ENCODE measurements at regions not wholly inside any gene's neighbourhood (a gene's known extent, or its start where the extent isn't known, plus 50 kb on each side); places are given as distances from the start of the nearest gene placed in this dataset.

DNA sequence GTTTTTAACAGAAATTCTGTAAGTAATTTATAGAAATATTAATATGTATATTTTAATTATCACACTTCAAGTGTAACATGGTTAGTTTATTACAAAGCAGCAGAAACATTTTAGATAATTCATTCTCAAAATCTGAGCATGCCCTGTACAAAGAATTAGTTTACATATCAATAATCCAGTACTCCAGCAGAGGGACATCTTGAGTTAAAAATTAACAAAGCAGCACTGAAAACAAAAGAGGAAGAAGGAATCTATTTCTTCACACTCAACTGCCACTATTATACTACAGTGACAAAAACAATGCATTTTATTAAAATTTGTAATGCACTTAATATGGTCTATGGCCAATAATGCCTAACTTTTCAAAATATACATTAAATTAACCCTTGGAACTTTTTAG is 179.1 kb upstream of the KLHL4 start:
- DNase-seq (ENCODE audit: low read depth), result peak; percentile 20
- TF ChIP-seq CTCF (IDR thresholded peaks at IDR 0.05; ENCODE audit: insufficient read depth, low read depth, low read length), result peak; percentile 35
- no peak overlapping the region for H3K4me3 ChIP-seq (ENCODE audit: low read depth, low read length)

GRCh38 chrX:87370865-87371264 is 146.7 kb upstream of the KLHL4 start:
- no peak for DNase-seq (ENCODE audit: low read depth)
- TF ChIP-seq CTCF (IDR thresholded peaks at IDR 0.05; ENCODE audit: insufficient read depth, low read depth, low read length), result no peak
- H3K4me3 ChIP-seq (ENCODE audit: low read depth, low read length), result no peak overlapping the region

- no peak for DNase-seq (ENCODE audit: low read depth)
- TF ChIP-seq CTCF (IDR thresholded peaks at IDR 0.05; ENCODE audit: insufficient read depth, low read depth, low read length), result no peak
- no peak overlapping the region for H3K4me3 ChIP-seq (ENCODE audit: low read depth, low read length)
Observed at GRCh38 chrX:87374324-87374723, 143.3 kb upstream of the KLHL4 start.

DNA sequence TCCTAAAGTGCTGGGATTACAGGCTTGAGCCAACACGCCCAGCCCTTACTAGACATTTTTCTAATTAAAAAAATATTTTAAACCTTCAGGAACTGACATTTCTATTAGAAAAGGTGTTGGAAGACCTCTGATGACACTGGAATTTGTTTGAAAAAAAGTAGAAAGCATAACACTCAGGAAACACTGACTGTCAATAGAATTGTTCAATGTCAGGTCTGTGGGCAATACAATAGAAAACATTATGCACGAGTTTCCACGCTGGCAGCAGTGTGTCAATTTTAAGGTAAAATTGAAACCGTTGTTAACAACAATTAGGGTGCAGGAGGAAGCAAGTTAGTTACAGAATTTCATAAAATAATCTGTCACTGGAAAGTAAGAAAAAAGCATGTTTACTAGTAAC is 140.7 kb upstream of the KLHL4 start:
- no peak overlapping the region for H3K4me3 ChIP-seq (ENCODE audit: low read depth, low read length)
- no peak for DNase-seq (ENCODE audit: low read depth)
- no peak for TF ChIP-seq CTCF (IDR thresholded peaks at IDR 0.05; ENCODE audit: insufficient read depth, low read depth, low read length)

GRCh38 chrX:87388381-87388780 is 129.2 kb upstream of the KLHL4 start:
- no peak for TF ChIP-seq CTCF (IDR thresholded peaks at IDR 0.05; ENCODE audit: insufficient read depth, low read depth, low read length)
- no peak for DNase-seq (ENCODE audit: low read depth)
- H3K4me3 ChIP-seq (ENCODE audit: low read depth, low read length), result no peak overlapping the region

DNA sequence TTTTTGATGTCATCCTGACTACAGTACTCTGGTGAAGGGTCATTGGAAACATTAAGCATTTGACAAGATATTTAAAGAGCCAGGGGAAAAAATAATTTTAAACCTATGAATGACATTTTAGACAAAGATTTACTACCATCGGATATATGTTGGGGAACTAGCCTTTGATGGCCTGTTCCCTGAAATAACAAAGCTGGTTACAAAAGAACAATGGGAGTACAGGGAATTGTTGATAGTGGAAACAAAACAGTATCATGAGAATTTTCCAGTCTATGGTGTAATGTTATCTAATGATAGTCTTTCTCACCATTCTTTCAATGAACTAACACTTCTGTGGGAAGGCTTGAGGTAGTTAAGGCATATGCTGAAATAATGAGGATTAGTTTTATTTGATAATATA is 125.9 kb upstream of the KLHL4 start:
- no peak for TF ChIP-seq CTCF (IDR thresholded peaks at IDR 0.05; ENCODE audit: insufficient read depth, low read depth, low read length)
- DNase-seq (ENCODE audit: low read depth), result no peak
- H3K4me3 ChIP-seq (ENCODE audit: low read depth, low read length), result no peak overlapping the region

- no peak overlapping the region for H3K4me3 ChIP-seq (ENCODE audit: low read depth, low read length)
- TF ChIP-seq CTCF (IDR thresholded peaks at IDR 0.05; ENCODE audit: insufficient read depth, low read depth, low read length), result no peak
- no peak for DNase-seq (ENCODE audit: low read depth)
Observed at GRCh38 chrX:87392369-87392768, 125.2 kb upstream of the KLHL4 start.

All from fibroblast of villous mesenchyme (primary cell).